Tongue (tissue), 1 donor: ENCODE measurements at regions not wholly inside any gene's neighbourhood (a gene's known extent, or its start where the extent isn't known, plus 50 kb on each side); places are given as distances from the start of the nearest gene placed in this dataset.

ENCODE experiments used
- DNase-seq: peaks from one replicate; pipeline ENCODE4 v3.0.0-alpha.2; 2015

- no peak for DNase-seq
Observed at GRCh38 chr4:31291238-31291637, 571.1 kb downstream of the PCDH7 start.

GRCh38 chr4:31294655-31295480 is 574.7 kb downstream of the PCDH7 start:
- no peak for DNase-seq

- DNase-seq, result no peak
Observed at GRCh38 chr4:31298737-31299136, 578.6 kb downstream of the PCDH7 start.

- DNase-seq, result no peak
Observed at GRCh38 chr4:31307029-31307428, 586.9 kb downstream of the PCDH7 start.

- no peak for DNase-seq
Observed at GRCh38 chr4:31324814-31325213, 604.6 kb downstream of the PCDH7 start.

GRCh38 chr4:31325300-31325699 is 605.1 kb downstream of the PCDH7 start:
- DNase-seq, result no peak

GRCh38 chr4:31327031-31327430 is 606.9 kb downstream of the PCDH7 start:
- DNase-seq, result no peak

GRCh38 chr4:31328932-31329331 is 608.8 kb downstream of the PCDH7 start:
- no peak for DNase-seq

- no peak for DNase-seq
Observed at GRCh38 chr4:31334086-31334910, 614.1 kb downstream of the PCDH7 start.

- DNase-seq, result no peak
Observed at GRCh38 chr4:31338000-31338399, 617.8 kb downstream of the PCDH7 start.

GRCh38 chr4:31341601-31342359 is 621.6 kb downstream of the PCDH7 start:
- no peak for DNase-seq

GRCh38 chr4:31343061-31343460 is 622.9 kb downstream of the PCDH7 start:
- DNase-seq, result no peak

- DNase-seq, result no peak
Observed at GRCh38 chr4:31349907-31350306, 629.7 kb downstream of the PCDH7 start.

- no peak for DNase-seq
Observed at GRCh38 chr4:31351695-31352094, 631.5 kb downstream of the PCDH7 start.

- no peak for DNase-seq
Observed at GRCh38 chr4:31356839-31357238, 636.7 kb downstream of the PCDH7 start.

- DNase-seq, result no peak
Observed at GRCh38 chr4:31360786-31361185, 640.6 kb downstream of the PCDH7 start.

- no peak for DNase-seq
Observed at GRCh38 chr4:31362756-31363155, 642.6 kb downstream of the PCDH7 start.

- no peak for DNase-seq
Observed at GRCh38 chr4:31365006-31365690, 645.0 kb downstream of the PCDH7 start.

GRCh38 chr4:31366041-31366440 is 645.9 kb downstream of the PCDH7 start:
- DNase-seq, result no peak

GRCh38 chr4:31370866-31371465 is 650.8 kb downstream of the PCDH7 start:
- peak; percentile 73 for DNase-seq

- DNase-seq, result peak; percentile 24
Observed at GRCh38 chr4:31374256-31374960, 654.2 kb downstream of the PCDH7 start.
